ENCODE measurements at regions not wholly inside any gene's neighbourhood (a gene's known extent, or its start where the extent isn't known, plus 50 kb on each side); places are given as distances from the start of the nearest gene placed in this dataset.

- no peak for DNase-seq (ENCODE audit: low read depth)
- ChIA-PET POLR2A (no interaction called here), CTCF (no interaction called here)
- no peak for TF ChIP-seq CTCF (IDR thresholded peaks at IDR 0.05; ENCODE audit: insufficient read depth, low read depth, low read length)
- H3K27me3 ChIP-seq (ENCODE audit: control insufficient read depth, insufficient read depth, low read length), result no peaks in the 10 kb centered on the region
- no peak overlapping the region for H3K4me3 ChIP-seq (ENCODE audit: low read depth, low read length)
- no peaks in the 10 kb centered on the region for H3K36me3 ChIP-seq (ENCODE audit: control insufficient read depth, insufficient read depth, low read length)
Observed at GRCh38 chr4:133452678-133453077, 303.6 kb downstream of the PCDH10 start.

- POLR2A ChIA-PET, result no interaction called here
- no peak for DNase-seq (ENCODE audit: low read depth)
- CTCF ChIA-PET, result no interaction called here
- no peak overlapping the region for H3K4me3 ChIP-seq (ENCODE audit: low read depth, low read length)
- H3K27me3 ChIP-seq (ENCODE audit: control insufficient read depth, insufficient read depth, low read length), result no peaks in the 10 kb centered on the region
- no peaks in the 10 kb centered on the region for H3K36me3 ChIP-seq (ENCODE audit: control insufficient read depth, insufficient read depth, low read length)
- no peak for TF ChIP-seq CTCF (IDR thresholded peaks at IDR 0.05; ENCODE audit: insufficient read depth, low read depth, low read length)
Observed at GRCh38 chr4:133450813-133451212, 301.7 kb downstream of the PCDH10 start.

- H3K4me3 ChIP-seq (ENCODE audit: low read depth, low read length), result no peak overlapping the region
- no peaks in the 10 kb centered on the region for H3K27me3 ChIP-seq (ENCODE audit: control insufficient read depth, insufficient read depth, low read length)
- CTCF ChIA-PET, result interaction anchor here (0.6 kb wide), 1 partner anchor 10 kb away, joined by 4 read pairs; no protein-coding TSS in a partner anchor
- H3K36me3 ChIP-seq (ENCODE audit: control insufficient read depth, insufficient read depth, low read length), result no peaks in the 10 kb centered on the region
- POLR2A ChIA-PET, result no interaction called here
- DNase-seq (ENCODE audit: low read depth), result no peak
- no peak for TF ChIP-seq CTCF (IDR thresholded peaks at IDR 0.05; ENCODE audit: insufficient read depth, low read depth, low read length)
Observed at GRCh38 chr4:133440404-133440803, 291.3 kb downstream of the PCDH10 start.

GRCh38 chr4:133439830-133440229 lies 290.7 kb downstream of the PCDH10 start:
- CTCF ChIA-PET, result interaction anchor here (0.6 kb wide), 1 partner anchor 10 kb away, joined by 4 read pairs; no protein-coding TSS in a partner anchor
- no peaks in the 10 kb centered on the region for H3K27me3 ChIP-seq (ENCODE audit: control insufficient read depth, insufficient read depth, low read length)
- no peak overlapping the region for H3K4me3 ChIP-seq (ENCODE audit: low read depth, low read length)
- H3K36me3 ChIP-seq (ENCODE audit: control insufficient read depth, insufficient read depth, low read length), result no peaks in the 10 kb centered on the region
- POLR2A ChIA-PET, result no interaction called here
- no peak for DNase-seq (ENCODE audit: low read depth)
- no peak for TF ChIP-seq CTCF (IDR thresholded peaks at IDR 0.05; ENCODE audit: insufficient read depth, low read depth, low read length)

GRCh38 chr4:133424605-133425004 lies 275.5 kb downstream of the PCDH10 start:
- no peak for TF ChIP-seq CTCF (IDR thresholded peaks at IDR 0.05; ENCODE audit: insufficient read depth, low read depth, low read length)
- no peaks in the 10 kb centered on the region for H3K36me3 ChIP-seq (ENCODE audit: control insufficient read depth, insufficient read depth, low read length)
- no peak overlapping the region for H3K4me3 ChIP-seq (ENCODE audit: low read depth, low read length)
- CTCF ChIA-PET, result no interaction called here
- H3K27me3 ChIP-seq (ENCODE audit: control insufficient read depth, insufficient read depth, low read length), result no peaks in the 10 kb centered on the region
- POLR2A ChIA-PET, result no interaction called here
- DNase-seq (ENCODE audit: low read depth), result no peak
